Left lobe of liver (tissue), 2 donors: ENCODE measurements at regions not wholly inside any gene's neighbourhood (a gene's known extent, or its start where the extent isn't known, plus 50 kb on each side); places are given as distances from the start of the nearest gene placed in this dataset.
A peak's percentile ranks its signal among the peaks of the same experiment; 100 is the strongest.

Experiments
- ATAC-seq: fragments of 200-7000 bp; cut with Tn5 transposase; one replicate; pipeline ENCODE4 v1.9.1; 2020; ENCODE audit warnings: mild to moderate bottlenecking, moderate library complexity
- DNase-seq: peaks from one replicate; pipeline ENCODE4 v3.0.0-alpha.2; 2020; ENCODE audit warnings: low spot score
- donor health status: DM: no; HTN: no; CAD: no; lungs with moderate emphysema.
- donor health status: DM: no; HTN: yes; CAD: no.

- ATAC-seq (peak; percentile 13), DNase-seq (no peak)
Observed at GRCh38 chrX:62839596-62839995, 511.5 kb downstream of the SPIN4 start.
